Fibroblast of lung (primary cell): ENCODE measurements at regions not wholly inside any gene's neighbourhood (a gene's known extent, or its start where the extent isn't known, plus 50 kb on each side); places are given as distances from the start of the nearest gene placed in this dataset.

ENCODE experiments used
- EZH2 ChIP-seq: IDR thresholded peaks from 2 replicates; pipeline ENCODE4 v1.5.1; 2012; ENCODE audit warnings: low read length, control low read depth, mild to moderate bottlenecking; ENCODE audit errors: missing control alignments
- TF ChIP-seq, protein P1 (sequence below), 2 donors: IDR thresholded peaks in 1 of 2; conservative IDR thresholded peaks in 1 of 2; 1 replicate in 1 of 2; 2 replicates in 1 of 2; pipeline ENCODE4 v1.5.1; 2011 to 2012; ENCODE audit warnings: low read length in 2 of 2, control low read depth in 1 of 2, inconsistent platforms in 1 of 2, low read depth in 1 of 2, mild to moderate bottlenecking in 1 of 2

- TF ChIP-seq, protein P1, sequence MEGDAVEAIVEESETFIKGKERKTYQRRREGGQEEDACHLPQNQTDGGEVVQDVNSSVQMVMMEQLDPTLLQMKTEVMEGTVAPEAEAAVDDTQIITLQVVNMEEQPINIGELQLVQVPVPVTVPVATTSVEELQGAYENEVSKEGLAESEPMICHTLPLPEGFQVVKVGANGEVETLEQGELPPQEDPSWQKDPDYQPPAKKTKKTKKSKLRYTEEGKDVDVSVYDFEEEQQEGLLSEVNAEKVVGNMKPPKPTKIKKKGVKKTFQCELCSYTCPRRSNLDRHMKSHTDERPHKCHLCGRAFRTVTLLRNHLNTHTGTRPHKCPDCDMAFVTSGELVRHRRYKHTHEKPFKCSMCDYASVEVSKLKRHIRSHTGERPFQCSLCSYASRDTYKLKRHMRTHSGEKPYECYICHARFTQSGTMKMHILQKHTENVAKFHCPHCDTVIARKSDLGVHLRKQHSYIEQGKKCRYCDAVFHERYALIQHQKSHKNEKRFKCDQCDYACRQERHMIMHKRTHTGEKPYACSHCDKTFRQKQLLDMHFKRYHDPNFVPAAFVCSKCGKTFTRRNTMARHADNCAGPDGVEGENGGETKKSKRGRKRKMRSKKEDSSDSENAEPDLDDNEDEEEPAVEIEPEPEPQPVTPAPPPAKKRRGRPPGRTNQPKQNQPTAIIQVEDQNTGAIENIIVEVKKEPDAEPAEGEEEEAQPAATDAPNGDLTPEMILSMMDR (conservative IDR thresholded peaks at IDR 0.05 in 1 of 2, IDR thresholded peaks at IDR 0.05 in 1 of 2; ENCODE audit: low read depth in 1 of 2, low read length in 2 of 2) = no peak
- no peak for TF ChIP-seq EZH2
These were observed 402.5 kb downstream of the PREX1 start for GRCh38 chr20:48425321-48425720.
